Esophagus muscularis mucosa (tissue), 4 donors: ENCODE measurements at regions not wholly inside any gene's neighbourhood (a gene's known extent, or its start where the extent isn't known, plus 50 kb on each side); places are given as distances from the start of the nearest gene placed in this dataset.

Source experiments
- EP300 ChIP-seq: sonication (generic); formaldehyde crosslinking; IDR thresholded peaks from one replicate; pipeline ENCODE4 v1.6.1; 2017; ENCODE audit warnings: antibody characterized with exemption
- POLR2A ChIP-seq: fragments of 450-650 bp; IDR thresholded peaks from one replicate; pipeline ENCODE4 v1.6.1; 2017; ENCODE audit warnings: antibody characterized with exemption, moderate library complexity, mild to moderate bottlenecking, low read depth
- POLR2AphosphoS5 ChIP-seq, 2 donors: sonication (generic); formaldehyde crosslinking; IDR thresholded peaks; one replicate each; pipeline ENCODE4 v1.6.1; 2017; ENCODE audit warnings: antibody characterized with exemption in 2 of 2
- TF ChIP-seq, protein P1 (sequence below), 3 experiments: fragments of 200-600 bp in 2 of 3; fragments of 450-650 bp in 1 of 3; sonication (generic) in 2 of 3; IDR thresholded peaks; one replicate each; pipeline ENCODE4 v1.5.1; 2017 to 2019; ENCODE audit warnings: antibody characterized with exemption in 3 of 3, mild to moderate bottlenecking in 2 of 3, moderate library complexity in 1 of 3

DNA sequence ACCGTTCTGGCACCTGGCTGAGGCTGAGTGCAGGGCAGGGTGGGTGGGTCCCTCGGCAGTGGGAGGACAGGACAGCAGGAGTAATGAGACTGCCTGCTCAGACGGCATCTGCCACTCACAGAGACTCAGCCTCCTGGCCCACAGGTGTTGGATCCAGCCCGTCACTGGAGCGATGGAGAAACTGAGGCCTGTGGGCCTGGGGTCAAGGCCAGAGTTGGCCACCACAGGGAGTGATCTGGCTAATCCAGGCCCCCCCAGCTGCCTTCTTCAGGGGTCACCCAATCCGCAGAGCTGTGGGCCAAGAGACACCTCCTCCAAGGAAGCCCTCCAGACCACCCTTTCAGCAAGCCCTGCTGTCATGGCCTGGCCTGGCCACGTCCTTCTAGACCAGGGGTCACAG, 103.7 kb upstream of the VSTM2B start:
- TF ChIP-seq, protein P1, sequence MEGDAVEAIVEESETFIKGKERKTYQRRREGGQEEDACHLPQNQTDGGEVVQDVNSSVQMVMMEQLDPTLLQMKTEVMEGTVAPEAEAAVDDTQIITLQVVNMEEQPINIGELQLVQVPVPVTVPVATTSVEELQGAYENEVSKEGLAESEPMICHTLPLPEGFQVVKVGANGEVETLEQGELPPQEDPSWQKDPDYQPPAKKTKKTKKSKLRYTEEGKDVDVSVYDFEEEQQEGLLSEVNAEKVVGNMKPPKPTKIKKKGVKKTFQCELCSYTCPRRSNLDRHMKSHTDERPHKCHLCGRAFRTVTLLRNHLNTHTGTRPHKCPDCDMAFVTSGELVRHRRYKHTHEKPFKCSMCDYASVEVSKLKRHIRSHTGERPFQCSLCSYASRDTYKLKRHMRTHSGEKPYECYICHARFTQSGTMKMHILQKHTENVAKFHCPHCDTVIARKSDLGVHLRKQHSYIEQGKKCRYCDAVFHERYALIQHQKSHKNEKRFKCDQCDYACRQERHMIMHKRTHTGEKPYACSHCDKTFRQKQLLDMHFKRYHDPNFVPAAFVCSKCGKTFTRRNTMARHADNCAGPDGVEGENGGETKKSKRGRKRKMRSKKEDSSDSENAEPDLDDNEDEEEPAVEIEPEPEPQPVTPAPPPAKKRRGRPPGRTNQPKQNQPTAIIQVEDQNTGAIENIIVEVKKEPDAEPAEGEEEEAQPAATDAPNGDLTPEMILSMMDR (IDR thresholded peaks at IDR 0.05): no peak
- TF ChIP-seq POLR2AphosphoS5 (IDR thresholded peaks at IDR 0.05): no peak
- TF ChIP-seq POLR2A: no peak
- no peak for TF ChIP-seq EP300
